SU-DHL-6 (cell line): ENCODE measurements at regions not wholly inside any gene's neighbourhood (a gene's known extent, or its start where the extent isn't known, plus 50 kb on each side); places are given as distances from the start of the nearest gene placed in this dataset.

Experiments
- H2AFZ ChIP-seq: fragments of 200-600 bp; sonication (generic); 2 replicates; pipeline ENCODE4 v1.6.1; 2014; ENCODE audit warnings: low read depth, mild to moderate bottlenecking, moderate library complexity, mixed read lengths, antibody characterized with exemption, low read length; ENCODE audit not compliant: severe bottlenecking
- H3F3A ChIP-seq: fragments of 200-600 bp; shearing (Covaris generic); 2 replicates; pipeline ENCODE4 v1.6.0; 2016; ENCODE audit warnings: antibody characterized with exemption, mild to moderate bottlenecking; ENCODE audit not compliant: insufficient read depth
- H3K27ac ChIP-seq: fragments of 200-600 bp; sonication (generic); 2 replicates; pipeline ENCODE4 v1.5.1; 2016; ENCODE audit warnings: low read depth, mild to moderate bottlenecking, low read length, moderate library complexity, mixed read lengths
- H3K27me3 ChIP-seq: fragments of 200-600 bp; sonication (generic), shearing (Covaris generic); 2 replicates; pipeline ENCODE4 v1.6.0; 2014; ENCODE audit warnings: mild to moderate bottlenecking, low read length
- H3K36me3 ChIP-seq: fragments of 200-600 bp; sonication (generic); 2 replicates; pipeline ENCODE4 v1.6.1; 2014; ENCODE audit warnings: mild to moderate bottlenecking, low read length, mixed read lengths
- H3K4me2 ChIP-seq: fragments of 300-600, 200-600 bp; shearing (Covaris generic), sonication (generic); 2 replicates; pipeline ENCODE4 v1.6.0; 2014; ENCODE audit warnings: low read length, low read depth, mild to moderate bottlenecking; ENCODE audit not compliant: poor library complexity, severe bottlenecking
- H3K4me3 ChIP-seq: fragments of 200-600 bp; sonication (generic); 2 replicates; pipeline ENCODE4 v1.5.1; 2014; ENCODE audit warnings: antibody characterized with exemption, low read length, mild to moderate bottlenecking, mixed read lengths; ENCODE audit not compliant: insufficient read depth, poor library complexity, severe bottlenecking
- H3K79me2 ChIP-seq: fragments of 200-600 bp; sonication (generic); 2 replicates; pipeline ENCODE4 v1.6.1; 2014; ENCODE audit warnings: mild to moderate bottlenecking, low read length, moderate library complexity; ENCODE audit not compliant: insufficient read depth
- H3K9ac ChIP-seq: fragments of 200-600 bp; sonication (generic); 2 replicates; pipeline ENCODE4 v1.7.0; 2014; ENCODE audit warnings: mild to moderate bottlenecking, low read length
- H3K9me2 ChIP-seq: fragments of 200-600 bp; sonication (generic); replicated peaks from 2 replicates; pipeline ENCODE4 v1.6.1; 2014; ENCODE audit warnings: low read length; ENCODE audit not compliant: insufficient read depth
- H3K9me3 ChIP-seq: fragments of 200-600 bp; sonication (generic); 2 replicates; pipeline ENCODE4 v1.6.1; 2014; ENCODE audit warnings: low read length, mixed read lengths; ENCODE audit not compliant: insufficient read depth
- H4K20me1 ChIP-seq: fragments of 200-600 bp; sonication (generic); 2 replicates; pipeline ENCODE4 v1.6.1; 2014; ENCODE audit warnings: low read depth, mild to moderate bottlenecking, antibody characterized with exemption, low read length, moderate library complexity, mixed read lengths
- EZH2phosphoT487 ChIP-seq: fragments of 200-600 bp; sonication (generic), shearing (Covaris generic); conservative IDR thresholded peaks from 2 replicates; pipeline ENCODE4 v1.6.1; 2018; ENCODE audit warnings: mild to moderate bottlenecking, antibody characterized with exemption, low read length, moderate library complexity, mixed read lengths
- TF ChIP-seq, protein P1 (sequence below): fragments of 200-600 bp; sonication (generic); IDR thresholded peaks from one replicate; pipeline ENCODE4 v1.5.1; 2017; ENCODE audit warnings: antibody characterized with exemption, mild to moderate bottlenecking, low read length, moderate library complexity; ENCODE audit not compliant: insufficient read depth, poor library complexity, severe bottlenecking

DNA sequence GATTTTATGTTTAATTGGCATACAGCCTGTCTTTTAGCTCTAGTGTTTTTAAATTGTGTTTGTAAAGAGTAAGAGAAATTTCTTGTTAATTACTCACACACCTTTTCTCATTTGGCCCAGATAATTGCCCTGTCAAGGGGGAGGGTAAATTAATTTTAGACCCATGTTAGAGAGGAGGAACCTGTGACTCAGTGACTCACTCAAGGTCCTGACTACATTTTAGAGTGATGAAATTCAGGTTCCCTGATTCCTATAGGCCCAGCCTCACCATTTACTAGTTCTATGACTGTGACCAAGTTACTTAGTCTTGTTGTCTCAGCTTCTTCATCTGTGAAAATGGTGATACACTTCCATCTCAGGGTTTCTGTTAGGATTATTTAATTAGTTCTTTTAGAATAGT, 125.2 kb upstream of the DPH6 start:
- TF ChIP-seq, protein P1, sequence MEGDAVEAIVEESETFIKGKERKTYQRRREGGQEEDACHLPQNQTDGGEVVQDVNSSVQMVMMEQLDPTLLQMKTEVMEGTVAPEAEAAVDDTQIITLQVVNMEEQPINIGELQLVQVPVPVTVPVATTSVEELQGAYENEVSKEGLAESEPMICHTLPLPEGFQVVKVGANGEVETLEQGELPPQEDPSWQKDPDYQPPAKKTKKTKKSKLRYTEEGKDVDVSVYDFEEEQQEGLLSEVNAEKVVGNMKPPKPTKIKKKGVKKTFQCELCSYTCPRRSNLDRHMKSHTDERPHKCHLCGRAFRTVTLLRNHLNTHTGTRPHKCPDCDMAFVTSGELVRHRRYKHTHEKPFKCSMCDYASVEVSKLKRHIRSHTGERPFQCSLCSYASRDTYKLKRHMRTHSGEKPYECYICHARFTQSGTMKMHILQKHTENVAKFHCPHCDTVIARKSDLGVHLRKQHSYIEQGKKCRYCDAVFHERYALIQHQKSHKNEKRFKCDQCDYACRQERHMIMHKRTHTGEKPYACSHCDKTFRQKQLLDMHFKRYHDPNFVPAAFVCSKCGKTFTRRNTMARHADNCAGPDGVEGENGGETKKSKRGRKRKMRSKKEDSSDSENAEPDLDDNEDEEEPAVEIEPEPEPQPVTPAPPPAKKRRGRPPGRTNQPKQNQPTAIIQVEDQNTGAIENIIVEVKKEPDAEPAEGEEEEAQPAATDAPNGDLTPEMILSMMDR: no peak
- no peak for TF ChIP-seq EZH2phosphoT487
- Histone ChIP-seq H3K27ac (no peak overlapping the region), H4K20me1 (no peaks in the 10 kb centered on the region), H3K27me3 (no peaks in the 10 kb centered on the region), H3K79me2 (no peaks in the 10 kb centered on the region), H3K36me3 (no peaks in the 10 kb centered on the region), H2AFZ (no peak overlapping the region), H3K9me3 (no peaks in the 10 kb centered on the region), H3K9ac (no peak overlapping the region), H3K4me2 (no peak overlapping the region), H3F3A (no peaks in the 10 kb centered on the region), H3K9me2 (peaks cover 5% of the 10 kb centered on the region; the same call in 1 of the 2 replicates), H3K4me3 (no peak overlapping the region)

DNA sequence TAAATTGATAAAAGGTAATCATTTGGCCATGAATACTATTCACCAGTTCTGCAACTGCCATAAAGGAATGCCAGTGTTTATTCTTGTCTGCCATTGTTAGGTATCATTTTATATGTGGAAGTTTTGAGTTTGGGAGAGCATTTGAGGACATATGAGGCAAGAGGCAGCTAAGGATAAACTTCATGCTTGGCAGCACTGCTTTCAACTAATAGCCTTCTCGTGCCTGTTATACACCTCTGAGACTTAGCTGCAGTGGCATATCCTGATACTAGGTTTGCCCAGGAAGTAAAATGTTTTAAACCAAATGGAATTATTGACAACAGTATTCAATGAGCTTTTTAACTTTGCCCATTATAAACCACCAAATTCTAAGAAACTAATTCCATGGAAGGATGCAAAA, 126.0 kb upstream of the DPH6 start:
- no peak overlapping the region for H3K9ac ChIP-seq
- TF ChIP-seq EZH2phosphoT487: no peak
- TF ChIP-seq, protein P1: no peak
- no peak overlapping the region for H3K4me3 ChIP-seq
- peaks cover 2% of the 10 kb centered on the region; the same call in 1 of the 2 replicates for H3K9me2 ChIP-seq
- no peak overlapping the region for H3K4me2 ChIP-seq
- H3K9me3 ChIP-seq: no peaks in the 10 kb centered on the region
- no peaks in the 10 kb centered on the region for H3K79me2 ChIP-seq
- H3K27ac ChIP-seq: no peak overlapping the region
- no peaks in the 10 kb centered on the region for H3K36me3 ChIP-seq
- H3K27me3 ChIP-seq: no peaks in the 10 kb centered on the region
- H3F3A ChIP-seq: no peaks in the 10 kb centered on the region
- no peak overlapping the region for H2AFZ ChIP-seq
- H4K20me1 ChIP-seq: no peaks in the 10 kb centered on the region

DNA sequence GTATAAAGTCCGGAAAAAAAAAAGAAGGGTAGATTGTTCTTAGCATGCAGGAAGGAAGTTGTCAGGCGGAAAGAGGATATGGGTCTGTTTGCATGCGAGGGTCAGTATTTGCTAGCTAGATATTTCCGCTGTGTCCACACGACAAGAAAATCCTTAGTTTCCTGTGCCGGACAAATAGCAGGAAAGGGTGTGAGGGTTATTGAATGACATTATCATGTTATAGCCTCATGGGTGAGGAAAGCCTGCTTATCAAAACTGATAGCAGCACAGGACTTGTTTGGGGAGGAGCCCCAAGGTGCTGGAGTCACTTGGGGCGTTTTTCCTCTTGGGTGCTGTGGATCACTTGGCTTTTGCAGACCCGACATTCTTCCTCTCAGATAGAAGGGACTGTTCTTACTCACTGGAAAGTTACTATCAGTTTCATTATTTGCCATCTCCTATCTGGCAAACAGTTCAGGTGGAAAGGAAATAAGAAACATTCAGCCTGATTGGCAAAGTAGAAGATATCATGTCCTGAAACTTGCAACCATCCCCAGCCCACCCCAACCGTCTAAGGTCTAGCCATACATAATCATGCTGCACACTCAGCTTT, 127.2 kb upstream of the DPH6 start:
- Histone ChIP-seq H3K79me2 (no peaks in the 10 kb centered on the region), H3K4me2 (no peak overlapping the region), H3K9me2 (no peaks in the 10 kb centered on the region), H4K20me1 (no peaks in the 10 kb centered on the region), H3K27me3 (no peaks in the 10 kb centered on the region), H3K4me3 (no peak overlapping the region), H3K36me3 (no peaks in the 10 kb centered on the region), H3K9ac (no peak overlapping the region), H3K9me3 (no peaks in the 10 kb centered on the region), H2AFZ (no peak overlapping the region), H3F3A (no peaks in the 10 kb centered on the region), H3K27ac (no peak overlapping the region)
- no peak for TF ChIP-seq EZH2phosphoT487
- TF ChIP-seq, protein P1: no peak
